GM19043 (cell line): ENCODE measurements at regions not wholly inside any gene's neighbourhood (a gene's known extent, or its start where the extent isn't known, plus 50 kb on each side); places are given as distances from the start of the nearest gene placed in this dataset.
A peak's percentile ranks its signal among the peaks of the same experiment; 100 is the strongest.

Experiments
- ATAC-seq: cut with Tn5 transposase; IDR thresholded peaks from one replicate; pipeline ENCODE4 v1.9.1; 2021; ENCODE audit warnings: low read depth; ENCODE audit not compliant: unreplicated experiment

GRCh38 chr3:174398761-174399160 is 460.4 kb upstream of the NAALADL2 start:
- no peak for ATAC-seq

GRCh38 chr3:174403831-174404230 is 455.3 kb upstream of the NAALADL2 start:
- no peak for ATAC-seq

GRCh38 chr3:174408310-174408709 is 450.8 kb upstream of the NAALADL2 start:
- no peak for ATAC-seq

GRCh38 chr3:174409086-174409743 is 449.9 kb upstream of the NAALADL2 start:
- ATAC-seq: no peak

GRCh38 chr3:174413062-174413912 is 445.8 kb upstream of the NAALADL2 start:
- no peak for ATAC-seq

- no peak for ATAC-seq
Measured at GRCh38 chr3:174414902-174415301, 444.2 kb upstream of the NAALADL2 start.

- no peak for ATAC-seq
Measured at GRCh38 chr3:174417573-174417972, 441.6 kb upstream of the NAALADL2 start.

- ATAC-seq: no peak
Measured at GRCh38 chr3:174419216-174419615, 439.9 kb upstream of the NAALADL2 start.

GRCh38 chr3:174423936-174424335 is 435.2 kb upstream of the NAALADL2 start:
- ATAC-seq: no peak

GRCh38 chr3:174424656-174425055 is 434.5 kb upstream of the NAALADL2 start:
- no peak for ATAC-seq

- no peak for ATAC-seq
Measured at GRCh38 chr3:174425422-174425821, 433.7 kb upstream of the NAALADL2 start.

GRCh38 chr3:174430986-174431385 is 428.1 kb upstream of the NAALADL2 start:
- no peak for ATAC-seq

- no peak for ATAC-seq
Measured at GRCh38 chr3:174431717-174432116, 427.4 kb upstream of the NAALADL2 start.

GRCh38 chr3:174436367-174436766 is 422.8 kb upstream of the NAALADL2 start:
- ATAC-seq: no peak

- ATAC-seq: no peak
Measured at GRCh38 chr3:174438501-174439145, 420.5 kb upstream of the NAALADL2 start.

GRCh38 chr3:174439331-174440252 is 419.5 kb upstream of the NAALADL2 start:
- ATAC-seq: no peak

- ATAC-seq: no peak
Measured at GRCh38 chr3:174440253-174440701, 418.9 kb upstream of the NAALADL2 start.

GRCh38 chr3:174440741-174441587 is 418.2 kb upstream of the NAALADL2 start:
- peak; percentile 60 for ATAC-seq

- peak; percentile 6 for ATAC-seq
Measured at GRCh38 chr3:174441588-174442301, 417.4 kb upstream of the NAALADL2 start.
